HepG2 (cell line): ENCODE measurements at regions not wholly inside any gene's neighbourhood (a gene's known extent, or its start where the extent isn't known, plus 50 kb on each side); places are given as distances from the start of the nearest gene placed in this dataset.

ENCODE experiments used
- ATAC-seq: fragments of 200-7000 bp; cut with Tn5 transposase; 3 replicates; pipeline ENCODE4 v1.9.1; 2020; ENCODE audit warnings: mild to moderate bottlenecking, moderate library complexity
- BruUV-seq: library from RNA; stranded (reverse); fragments of 400-500 nt; replicated peaks from 2 replicates; lab custom pipeline; 2021; lab: Mats Ljungman, UMichigan
- CTCF ChIA-PET: fragments of 300-600 bp; formaldehyde crosslinking; extraction: SDS; loops from one replicate; lab custom pipeline; 2021; ENCODE audit warnings: low total read pairs, inconsistent platforms, low intra/inter-chr PET ratio; lab: Yijun Ruan, JAX
- POLR2A ChIA-PET: fragments of 350-600 bp; sonication (Branson Sonifier 250); formaldehyde crosslinking; loops from one replicate; lab custom pipeline; 2020; ENCODE audit warnings: antibody characterized with exemption, inconsistent platforms; lab: Yijun Ruan, JAX
- DNase-seq: peaks from one replicate; pipeline ENCODE4 v3.0.0-alpha.2; 2015; ENCODE audit warnings: low spot score
- FAIRE-seq: peaks from 3 replicates; lab custom pipeline; 2011; peaks lifted over from hg19 to GRCh38; lab: Jason Lieb, UNC
- H2AFZ ChIP-seq: one replicate; pipeline ENCODE4 v1.6.1; 2011; ENCODE audit warnings: low read length, inconsistent platforms
- H3K27ac ChIP-seq: fragments of 300-600 bp; 3 replicates; pipeline ENCODE4 v1.8.0; 2011; ENCODE audit warnings: mixed run types, mild to moderate bottlenecking, mixed read lengths, low read length, inconsistent platforms; ENCODE audit not compliant: insufficient read depth; ENCODE audit errors: extremely low read length
- H3K27me3 ChIP-seq, 2 experiments: fragments of 200-600 bp in 1 of 2; 2 replicates in 1 of 2; 3 replicates in 1 of 2; pipeline versions ENCODE4 v1.6.0 to v1.8.0; 2011; ENCODE audit warnings: low read length in 2 of 2, mild to moderate bottlenecking in 2 of 2, moderate library complexity in 2 of 2, inconsistent platforms in 1 of 2; ENCODE audit not compliant: insufficient read depth in 2 of 2, control insufficient read depth in 1 of 2
- H3K36me3 ChIP-seq, 2 experiments: fragments of 200-600 bp in 1 of 2; replicated peaks in 1 of 2; 2 replicates in 1 of 2; 3 replicates in 1 of 2; pipeline versions ENCODE4 v1.5.1 to v1.8.0; 2011; ENCODE audit warnings: low read length in 2 of 2, inconsistent platforms in 1 of 2; ENCODE audit not compliant: insufficient read depth in 2 of 2, control insufficient read depth in 1 of 2
- H3K4me1 ChIP-seq: 2 replicates; pipeline ENCODE4 v1.5.1; 2012; ENCODE audit warnings: low read length, inconsistent platforms; ENCODE audit not compliant: insufficient read depth
- H3K4me2 ChIP-seq: 2 replicates; pipeline ENCODE4 v1.6.0; 2011; ENCODE audit warnings: low read depth, low read length, inconsistent platforms
- H3K4me3 ChIP-seq, 3 experiments: fragments of 200-600 bp in 1 of 3; sonication (generic), shearing (Covaris generic) in 1 of 3; replicated peaks in 1 of 3; 2 replicates each; pipeline ENCODE4 v1.5.1; 2011 to 2016; ENCODE audit warnings: low read length in 3 of 3, inconsistent platforms in 2 of 3, low read depth in 2 of 3, mild to moderate bottlenecking in 2 of 3, control low read depth in 1 of 3, mixed read lengths in 1 of 3; ENCODE audit not compliant: insufficient read depth in 1 of 3
- H3K79me2 ChIP-seq: one replicate; pipeline ENCODE4 v1.6.1; 2011; ENCODE audit warnings: low read length, inconsistent platforms; ENCODE audit not compliant: insufficient read depth
- H3K9ac ChIP-seq: 2 replicates; pipeline ENCODE4 v1.6.0; 2011; ENCODE audit warnings: mild to moderate bottlenecking, low read depth, low read length, inconsistent platforms; ENCODE audit not compliant: insufficient read depth
- H3K9me3 ChIP-seq: 2 replicates; pipeline ENCODE4 v1.5.1; 2012; ENCODE audit warnings: mild to moderate bottlenecking, low read length
- H4K20me1 ChIP-seq: 2 replicates; pipeline ENCODE4 v1.6.0; 2011; ENCODE audit warnings: inconsistent platforms, mild to moderate bottlenecking, low read length, moderate library complexity; ENCODE audit not compliant: insufficient read depth
- ARID2 ChIP-seq: sonication (generic); formaldehyde crosslinking; IDR thresholded peaks from 2 replicates; pipeline ENCODE4 v1.8.1; 2022; ENCODE audit warnings: mild to moderate bottlenecking, missing genetic modification reagents, borderline replicate concordance
- ATAD3A ChIP-seq: sonication (generic); formaldehyde crosslinking; IDR thresholded peaks from 2 replicates; pipeline ENCODE4 v1.4.0; 2020; ENCODE audit warnings: missing genetic modification reagents
- BORCS8-MEF2B ChIP-seq: sonication (generic); formaldehyde crosslinking; IDR thresholded peaks from 2 replicates; pipeline ENCODE4 v1.8.0; 2022; ENCODE audit warnings: mild to moderate bottlenecking, missing genetic modification reagents
- CENPX ChIP-seq: sonication (generic); formaldehyde crosslinking; IDR thresholded peaks from 2 replicates; pipeline ENCODE4 v1.9.0; 2021; ENCODE audit warnings: mild to moderate bottlenecking, missing genetic modification reagents, moderate library complexity
- ERF ChIP-seq: IDR thresholded peaks from 2 replicates; pipeline ENCODE4 v1.6.1; 2018; ENCODE audit warnings: missing biosample characterization, missing genetic modification reagents
- FOXK2 ChIP-seq: fragments of 450-650 bp; IDR thresholded peaks from 2 replicates; pipeline ENCODE4 v1.6.1; 2016
- GABPB1 ChIP-seq: IDR thresholded peaks from 2 replicates; pipeline ENCODE4 v1.6.1; 2016; ENCODE audit warnings: mild to moderate bottlenecking, missing genetic modification reagents, moderate library complexity, missing compliant biosample characterization
- MAFF ChIP-seq: IDR thresholded peaks from 2 replicates; pipeline ENCODE4 v1.6.1; 2011; ENCODE audit warnings: low read depth, low read length, improper control_type of control experiment
- REL ChIP-seq: sonication (generic); formaldehyde crosslinking; conservative IDR thresholded peaks from 2 replicates; pipeline ENCODE4 v1.8.0; 2022; ENCODE audit warnings: mild to moderate bottlenecking, missing genetic modification reagents, moderate library complexity
- SIN3A ChIP-seq: IDR thresholded peaks from 2 replicates; pipeline ENCODE4 v1.6.1; 2011; ENCODE audit warnings: low read depth, mild to moderate bottlenecking, control low read depth, low read length, borderline replicate concordance
- SMC3 ChIP-seq: IDR thresholded peaks from 2 replicates; pipeline ENCODE4 v1.6.1; 2011; ENCODE audit warnings: low read length, improper control_type of control experiment
- SP140L ChIP-seq: sonication (generic); formaldehyde crosslinking; IDR thresholded peaks from 2 replicates; pipeline ENCODE4 v1.4.0; 2020; ENCODE audit warnings: missing genetic modification reagents, borderline replicate concordance
- TBX2 ChIP-seq: sonication (generic); formaldehyde crosslinking; IDR thresholded peaks from 2 replicates; pipeline ENCODE4 v1.5.0; 2020; ENCODE audit warnings: missing genetic modification reagents, mild to moderate bottlenecking, borderline replicate concordance
- ZFP82 ChIP-seq: sonication (generic); formaldehyde crosslinking; IDR thresholded peaks from 2 replicates; pipeline ENCODE4 v1.5.1; 2020; ENCODE audit warnings: mild to moderate bottlenecking, missing genetic modification reagents, borderline replicate concordance
- ZNF644 ChIP-seq: IDR thresholded peaks from 2 replicates; pipeline ENCODE4 v1.6.1; 2016; ENCODE audit warnings: low read depth
- ZNF704 ChIP-seq: sonication (generic); formaldehyde crosslinking; IDR thresholded peaks from 2 replicates; pipeline ENCODE4 v1.8.1; 2023; ENCODE audit warnings: mild to moderate bottlenecking, inconsistent platforms, moderate library complexity, missing genetic modification reagents, borderline replicate concordance
- ZNF709 ChIP-seq: sonication (generic); formaldehyde crosslinking; IDR thresholded peaks from 2 replicates; pipeline ENCODE4 v1.5.0; 2020; ENCODE audit warnings: mild to moderate bottlenecking, missing genetic modification reagents
- ZZZ3 ChIP-seq: sonication (generic); formaldehyde crosslinking; IDR thresholded peaks from 2 replicates; pipeline ENCODE4 v1.4.0; 2020; ENCODE audit warnings: missing genetic modification reagents, mild to moderate bottlenecking, borderline replicate concordance
- WGBS: methylation state at CpG from one replicate; pipeline ENCODE4 v1.1.6; 2017; ENCODE audit warnings: low lambda C conversion rate; 5-methylcytosine and 5-hydroxymethylcytosine counted together
- in situ Hi-C: cut with HindIII; loops from 2 replicates; pipeline ENCODE4 v1.10.0; 2017; ENCODE audit warnings: low pct_unique_long_range_greater_than_20kb; ENCODE audit not compliant: extremely low pct_ligation_motif_present
- intact Hi-C: fragments of 100-400 bp; cut with micrococcal nuclease; formaldehyde crosslinking; loops from one replicate; pipeline ENCODE4 v1.10.0; 2022; ENCODE audit not compliant: unreplicated experiment
- TF ChIP-seq, protein P1 (sequence below): sonication (generic); formaldehyde crosslinking; IDR thresholded peaks from 2 replicates; pipeline ENCODE4 v1.5.1; 2020; ENCODE audit warnings: missing genetic modification reagents, mild to moderate bottlenecking, borderline replicate concordance

- Histone ChIP-seq H3K4me1 (no peaks in the 10 kb centered on the region), H3K9me3 (peaks cover 51% of the 10 kb centered on the region), H2AFZ (no peak overlapping the region), H4K20me1 (no peaks in the 10 kb centered on the region), H3K27me3 (no peaks in the 10 kb centered on the region), H3K9ac (no peak overlapping the region), H3K27ac (no peak overlapping the region), H3K79me2 (no peaks in the 10 kb centered on the region), H3K4me3 (no peak overlapping the region), H3K4me2 (no peak overlapping the region), H3K36me3 (no peaks in the 10 kb centered on the region)
- no peak for TF ChIP-seq SIN3A
- TF ChIP-seq SMC3 = no peak
- no peak for TF ChIP-seq MAFF
- TF ChIP-seq ARID2 (CRISPR knock-in tag) = no peak
- no peak for TF ChIP-seq ZNF704 (CRISPR knock-in tag)
- no peak for TF ChIP-seq BORCS8-MEF2B (CRISPR knock-in tag)
- TF ChIP-seq ZZZ3 (CRISPR knock-in tag) = no peak
- TF ChIP-seq TBX2 = no peak
- TF ChIP-seq GABPB1 = no peak
- TF ChIP-seq FOXK2 = no peak
- ChIA-PET POLR2A (no interaction called here), CTCF (no interaction called here)
- DNase-seq (no peak), ATAC-seq (no peak), FAIRE-seq (no peak)
- WGBS = 3% methylated on average over 1 of the region's 1 CpG
- intact Hi-C loops = no loop called here
- in situ Hi-C loops = no loop called here
- no TSS peak for BruUV-seq
These were observed 1128.6 kb downstream of the SLC16A7 start for GRCh38 chr12:60724475-60724874.

- FAIRE-seq (no peak), DNase-seq (no peak), ATAC-seq (no peak)
- no peaks in the 10 kb centered on the region for H3K4me1 ChIP-seq
- no TSS peak for BruUV-seq
- TF ChIP-seq, protein P1, sequence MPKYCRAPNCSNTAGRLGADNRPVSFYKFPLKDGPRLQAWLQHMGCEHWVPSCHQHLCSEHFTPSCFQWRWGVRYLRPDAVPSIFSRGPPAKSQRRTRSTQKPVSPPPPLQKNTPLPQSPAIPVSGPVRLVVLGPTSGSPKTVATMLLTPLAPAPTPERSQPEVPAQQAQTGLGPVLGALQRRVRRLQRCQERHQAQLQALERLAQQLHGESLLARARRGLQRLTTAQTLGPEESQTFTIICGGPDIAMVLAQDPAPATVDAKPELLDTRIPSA (CRISPR knock-in tag) = no peak
- TF ChIP-seq REL (CRISPR knock-in tag) (no peak), ERF (CRISPR knock-in tag) (no peak), CENPX (CRISPR knock-in tag) (no peak), SP140L (no peak), ATAD3A (CRISPR knock-in tag) (no peak), ZNF644 (CRISPR knock-in tag) (no peak), ZFP82 (CRISPR knock-in tag) (no peak), ZNF709 (CRISPR knock-in tag) (no peak)
- no peak overlapping the region for H2AFZ ChIP-seq
- H3K9ac ChIP-seq = no peak overlapping the region
- H4K20me1 ChIP-seq = no peaks in the 10 kb centered on the region
- CTCF ChIA-PET = no interaction called here
- H3K4me2 ChIP-seq = no peak overlapping the region
- H3K9me3 ChIP-seq = peaks cover 51% of the 10 kb centered on the region
- intact Hi-C loops = no loop called here
- POLR2A ChIA-PET = no interaction called here
- H3K27me3 ChIP-seq = no peaks in the 10 kb centered on the region
- in situ Hi-C loops = no loop called here
- no peaks in the 10 kb centered on the region for H3K36me3 ChIP-seq
- no peaks in the 10 kb centered on the region for H3K79me2 ChIP-seq
- H3K27ac ChIP-seq = no peak overlapping the region
- H3K4me3 ChIP-seq = no peak overlapping the region
These were observed 1129.2 kb downstream of the SLC16A7 start for GRCh38 chr12:60724984-60725383.
